A673 (cell line): ENCODE measurements at regions not wholly inside any gene's neighbourhood (a gene's known extent, or its start where the extent isn't known, plus 50 kb on each side); places are given as distances from the start of the nearest gene placed in this dataset.

Source experiments
- BruUV-seq: library from RNA; stranded (reverse); fragments of 400-500 nt; replicated peaks from 2 replicates; lab custom pipeline; 2021; lab: Mats Ljungman, UMichigan
- CTCF ChIA-PET: fragments of 300-600 bp; sonication (Branson Sonifier 250); formaldehyde crosslinking; loops from one replicate; lab custom pipeline; 2022; ENCODE audit warnings: antibody characterized with exemption; lab: Charles Lee
- POLR2A ChIA-PET: fragments of 300-600 bp; sonication (Branson Sonifier 250); formaldehyde crosslinking; loops from one replicate; lab custom pipeline; 2022; ENCODE audit warnings: antibody characterized with exemption; ENCODE audit not compliant: low non-redundant PET; lab: Charles Lee
- DNase-seq: peaks from one replicate; pipeline ENCODE4 v3.0.0-alpha.2; 2015; ENCODE audit warnings: low spot score
- H3K27ac ChIP-seq: fragments of 200-600 bp; sonication (generic); 2 replicates; pipeline ENCODE4 v1.5.1; 2016; ENCODE audit warnings: mixed run types, low read depth, mild to moderate bottlenecking, mixed read lengths, antibody characterized with exemption, low read length; ENCODE audit not compliant: poor library complexity, severe bottlenecking
- H3K27me3 ChIP-seq: fragments of 200-600 bp; sonication (generic); replicated peaks from 2 replicates; pipeline ENCODE4 v1.6.1; 2017; ENCODE audit warnings: mixed run types, low read depth, mild to moderate bottlenecking, mixed read lengths, antibody characterized with exemption, low read length; ENCODE audit not compliant: insufficient read depth, poor library complexity
- H3K36me3 ChIP-seq: fragments of 200-600 bp; sonication (generic); 2 replicates; pipeline ENCODE4 v1.6.1; 2016; ENCODE audit warnings: mixed run types, mild to moderate bottlenecking, mixed read lengths, antibody characterized with exemption, low read length; ENCODE audit not compliant: insufficient read depth, poor library complexity, severe bottlenecking
- H3K4me1 ChIP-seq: fragments of 200-600 bp; sonication (generic); 2 replicates; pipeline ENCODE4 v1.6.1; 2017; ENCODE audit warnings: mixed run types, mild to moderate bottlenecking, mixed read lengths, antibody characterized with exemption, low read length; ENCODE audit not compliant: insufficient read depth, poor library complexity, severe bottlenecking
- H3K4me3 ChIP-seq: fragments of 200-600 bp; sonication (generic); 2 replicates; pipeline ENCODE4 v1.5.1; 2016; ENCODE audit warnings: low read depth, mixed run types, mild to moderate bottlenecking, mixed read lengths, low read length; ENCODE audit not compliant: poor library complexity, severe bottlenecking
- H3K9me3 ChIP-seq: fragments of 200-600 bp; sonication (generic); 2 replicates; pipeline ENCODE4 v1.6.1; 2016; ENCODE audit warnings: mixed run types, low read depth, mild to moderate bottlenecking, mixed read lengths, antibody characterized with exemption, low read length; ENCODE audit not compliant: poor library complexity, severe bottlenecking
- CTCF ChIP-seq: fragments of 300-800, 200-600 bp; sonication (generic); conservative IDR thresholded peaks from 2 replicates; pipeline ENCODE4 v1.5.1; 2017; ENCODE audit warnings: low read depth, mild to moderate bottlenecking, antibody characterized with exemption, low read length, moderate library complexity, mixed read lengths
- EZH2 ChIP-seq: fragments of 200-600 bp; sonication (generic); IDR thresholded peaks from 2 replicates; pipeline ENCODE4 v1.6.1; 2017; ENCODE audit warnings: borderline replicate concordance, low read depth, mild to moderate bottlenecking, mixed read lengths, antibody characterized with exemption, low read length; ENCODE audit not compliant: poor library complexity, severe bottlenecking
- intact Hi-C: fragments of 100-400 bp; cut with micrococcal nuclease; formaldehyde crosslinking; loops from one replicate; pipeline ENCODE4 v1.10.0; 2022; ENCODE audit not compliant: unreplicated experiment

DNA sequence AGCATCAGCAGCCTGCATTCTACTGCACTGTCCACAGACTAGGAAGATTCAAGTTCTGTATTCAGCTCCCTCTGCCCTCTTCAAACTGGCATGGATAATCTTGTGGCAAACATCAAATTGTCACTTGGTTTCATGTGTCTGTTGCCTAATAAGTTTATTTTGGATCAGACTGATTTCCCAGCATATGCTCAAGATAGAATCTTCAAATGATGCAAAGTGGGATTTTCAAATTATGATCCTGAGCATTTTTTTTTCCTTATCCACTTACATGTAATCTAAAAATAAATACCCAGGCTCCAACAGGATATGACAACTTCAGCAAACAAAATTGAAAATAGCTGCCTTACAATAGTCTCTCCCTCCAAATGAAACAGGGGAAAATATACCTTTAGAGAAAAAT, 160.9 kb upstream of the VRK2 start:
- H3K27ac ChIP-seq, result no peak overlapping the region
- POLR2A ChIA-PET, result no interaction called here
- TF ChIP-seq EZH2, result no peak
- TF ChIP-seq CTCF, result no peak
- BruUV-seq, result no TSS peak
- H3K36me3 ChIP-seq, result no peaks in the 10 kb centered on the region
- no peaks in the 10 kb centered on the region for H3K4me1 ChIP-seq
- DNase-seq, result no peak
- no peaks in the 10 kb centered on the region for H3K9me3 ChIP-seq
- intact Hi-C loops, result no loop called here
- H3K27me3 ChIP-seq, result no peaks in the 10 kb centered on the region
- no peak overlapping the region for H3K4me3 ChIP-seq
- CTCF ChIA-PET, result no interaction called here

DNA sequence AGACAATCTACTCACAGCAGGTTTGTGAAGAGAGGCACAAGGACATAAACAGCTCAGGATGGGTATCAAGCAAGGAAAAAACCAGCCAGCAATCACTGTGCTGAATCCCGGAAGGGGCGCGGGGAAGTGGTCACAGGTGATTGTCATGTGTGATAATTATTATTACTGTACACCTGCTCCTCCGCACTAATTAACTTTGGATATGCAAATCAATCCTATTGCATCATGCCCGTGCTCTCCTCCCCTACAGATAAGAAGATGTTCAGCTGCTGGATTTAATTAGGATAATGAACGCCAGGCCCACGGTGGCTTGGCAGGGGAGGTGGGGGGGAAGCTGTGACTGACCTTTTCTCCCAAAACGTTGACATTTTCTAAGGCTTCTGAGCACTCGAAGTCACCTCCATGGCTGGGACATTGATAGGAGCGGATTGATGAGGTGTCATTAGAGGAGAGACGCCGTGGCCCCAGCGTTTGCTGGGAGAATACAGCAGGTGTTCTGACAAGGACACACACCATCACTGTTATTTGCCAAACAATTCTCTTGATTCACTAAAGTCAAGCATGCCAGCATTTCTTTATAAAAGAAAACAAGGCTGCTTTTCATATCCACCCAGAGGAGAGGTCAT, 160.3 kb upstream of the VRK2 start:
- H3K27ac ChIP-seq, result no peak overlapping the region
- no peaks in the 10 kb centered on the region for H3K4me1 ChIP-seq
- H3K36me3 ChIP-seq, result no peaks in the 10 kb centered on the region
- no peak for DNase-seq
- intact Hi-C loops, result no loop called here
- TF ChIP-seq EZH2 (no peak), CTCF (no peak)
- no peaks in the 10 kb centered on the region for H3K27me3 ChIP-seq
- H3K4me3 ChIP-seq, result no peak overlapping the region
- no peaks in the 10 kb centered on the region for H3K9me3 ChIP-seq
- CTCF ChIA-PET, result no interaction called here
- BruUV-seq, result no TSS peak
- POLR2A ChIA-PET, result no interaction called here

DNA sequence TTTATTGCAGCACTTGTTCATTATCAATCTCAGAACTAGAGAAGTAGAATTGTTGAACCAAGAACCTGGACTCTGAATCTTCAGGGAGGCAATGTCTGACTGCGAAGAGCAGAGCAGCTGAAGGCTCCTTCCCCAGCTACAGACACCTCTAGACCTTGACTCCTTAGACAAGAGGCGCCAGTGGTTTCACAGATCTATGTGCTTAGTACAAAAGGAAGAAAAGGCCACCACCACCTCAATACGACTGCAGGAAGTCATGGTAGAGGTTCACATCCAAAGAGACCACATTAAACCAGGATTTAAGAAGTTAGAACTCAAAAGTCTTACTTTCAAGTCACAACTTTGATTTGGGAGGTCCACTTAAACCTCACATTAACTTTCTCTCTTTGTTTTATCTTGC, 158.1 kb upstream of the VRK2 start:
- BruUV-seq, result no TSS peak
- intact Hi-C loops, result no loop called here
- ChIA-PET POLR2A (no interaction called here), CTCF (no interaction called here)
- H3K4me1 ChIP-seq, result no peaks in the 10 kb centered on the region
- H3K4me3 ChIP-seq, result no peak overlapping the region
- no peaks in the 10 kb centered on the region for H3K9me3 ChIP-seq
- no peak overlapping the region for H3K27ac ChIP-seq
- no peaks in the 10 kb centered on the region for H3K27me3 ChIP-seq
- TF ChIP-seq EZH2, result no peak
- TF ChIP-seq CTCF, result no peak
- no peak for DNase-seq
- H3K36me3 ChIP-seq, result no peaks in the 10 kb centered on the region
